GM12891 (cell line): ENCODE measurements at regions not wholly inside any gene's neighbourhood (a gene's known extent, or its start where the extent isn't known, plus 50 kb on each side); places are given as distances from the start of the nearest gene placed in this dataset.

Experiments used
- PAX5 ChIP-seq: IDR thresholded peaks from 2 replicates; pipeline ENCODE4 v1.6.1; 2011; ENCODE audit warnings: low read length, moderate library complexity, mild to moderate bottlenecking; ENCODE audit not compliant: insufficient read depth, severe bottlenecking
- POLR2A ChIP-seq: IDR thresholded peaks from 2 replicates; pipeline ENCODE4 v1.6.1; 2011; ENCODE audit warnings: low read depth, low read length, control low read depth
- POLR2AphosphoS5 ChIP-seq: IDR thresholded peaks from 2 replicates; pipeline ENCODE4 v1.6.1; 2011; ENCODE audit warnings: low read depth, low read length, control low read depth
- TAF1 ChIP-seq: IDR thresholded peaks from 2 replicates; pipeline ENCODE4 v1.6.1; 2011; ENCODE audit warnings: low read depth, low read length, control low read depth

DNA sequence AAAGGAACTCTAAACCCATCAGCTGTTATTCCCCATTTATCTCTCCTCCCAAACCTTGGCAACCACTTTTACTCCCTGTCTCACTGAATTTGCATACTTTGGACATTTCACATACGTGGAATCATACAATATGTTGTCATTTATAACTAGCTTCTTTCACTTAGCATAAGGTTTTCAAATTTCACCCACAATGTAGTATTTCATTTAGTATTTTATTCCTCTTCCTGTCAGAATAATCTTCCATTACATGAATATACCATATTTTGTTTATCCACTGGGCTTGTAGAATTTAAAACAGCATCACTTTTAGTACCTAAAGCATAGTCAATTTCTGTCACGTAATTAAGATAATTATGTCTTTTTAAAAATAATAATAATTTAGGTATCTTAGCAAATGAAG is 55.5 kb upstream of the POU2F1 start:
- TF ChIP-seq TAF1 (no peak), POLR2A (no peak), PAX5 (no peak), POLR2AphosphoS5 (no peak)
